HG02884 (cell line): ENCODE measurements at regions not wholly inside any gene's neighbourhood (a gene's known extent, or its start where the extent isn't known, plus 50 kb on each side); places are given as distances from the start of the nearest gene placed in this dataset.
"Not testable (repeated sequence)": the region's sequence is repeated elsewhere in the genome, so short reads cannot be mapped to it uniquely, and the experiment has no call there.

Source experiments
- ATAC-seq: cut with Tn5 transposase; IDR thresholded peaks from one replicate; pipeline ENCODE4 v1.9.1; 2021; ENCODE audit warnings: mild to moderate bottlenecking, moderate library complexity; ENCODE audit not compliant: unreplicated experiment

- no peak for ATAC-seq
These were observed 128.9 kb upstream of the TMEM164 start for GRCh38 chrX:109873983-109874382.

GRCh38 chrX:109874548-109874947 lies 128.4 kb upstream of the TMEM164 start:
- no peak for ATAC-seq

- no peak for ATAC-seq
These were observed 127.1 kb upstream of the TMEM164 start for GRCh38 chrX:109875831-109876230.

GRCh38 chrX:109878236-109878635 lies 124.7 kb upstream of the TMEM164 start:
- ATAC-seq: no peak

GRCh38 chrX:109879991-109880390 lies 122.9 kb upstream of the TMEM164 start:
- ATAC-seq: no peak

DNA sequence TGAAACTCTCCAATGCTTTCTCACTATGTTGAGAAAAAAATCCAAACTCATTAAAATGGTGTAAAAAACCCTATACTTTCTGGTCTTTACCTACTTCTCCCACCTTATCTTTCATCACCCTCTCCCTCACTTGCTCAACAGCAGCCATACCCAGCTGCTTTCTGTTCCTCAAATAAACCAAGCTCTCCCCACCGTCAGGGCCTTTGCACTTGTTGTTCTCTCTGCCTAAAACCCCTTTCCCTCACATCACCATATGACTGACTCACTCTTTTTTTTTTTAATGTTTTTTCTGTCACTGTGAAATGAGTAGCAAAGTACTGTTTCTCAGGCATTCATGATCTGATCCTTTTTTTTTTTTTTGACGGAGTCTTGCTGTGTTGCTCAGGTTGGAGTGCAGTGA lies 122.3 kb upstream of the TMEM164 start:
- peak; percentile 94 for ATAC-seq

DNA sequence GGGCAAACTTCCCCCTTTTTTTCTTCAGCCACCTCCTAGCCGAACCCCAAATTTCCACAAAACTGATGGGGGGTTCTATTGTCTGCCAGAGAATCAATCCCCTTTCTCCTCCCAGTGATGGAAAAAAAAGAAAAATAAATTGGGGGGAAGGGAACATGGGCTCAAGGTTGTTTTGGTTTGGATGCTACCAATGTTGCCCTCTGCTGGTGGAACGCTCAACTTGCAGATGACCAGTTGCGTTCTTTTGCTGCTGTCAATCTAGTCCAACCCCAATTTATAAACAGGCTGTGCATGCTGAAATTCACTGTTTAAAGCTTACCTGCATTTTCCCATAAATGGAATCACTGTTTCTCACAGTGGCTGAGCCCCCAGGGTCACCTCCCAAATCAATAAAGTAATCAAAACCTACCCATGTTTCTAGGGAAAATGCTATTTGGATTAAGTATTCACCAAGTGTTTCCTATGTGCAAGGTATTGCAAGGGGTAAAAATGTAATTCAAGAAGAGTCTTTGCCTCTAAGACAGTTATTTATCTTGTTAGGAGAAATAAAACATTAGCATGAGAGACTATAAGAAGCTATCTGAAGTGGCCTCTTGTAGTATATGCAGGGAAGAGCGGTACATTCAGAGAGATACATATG lies 116.7 kb upstream of the TMEM164 start:
- no peak for ATAC-seq

DNA sequence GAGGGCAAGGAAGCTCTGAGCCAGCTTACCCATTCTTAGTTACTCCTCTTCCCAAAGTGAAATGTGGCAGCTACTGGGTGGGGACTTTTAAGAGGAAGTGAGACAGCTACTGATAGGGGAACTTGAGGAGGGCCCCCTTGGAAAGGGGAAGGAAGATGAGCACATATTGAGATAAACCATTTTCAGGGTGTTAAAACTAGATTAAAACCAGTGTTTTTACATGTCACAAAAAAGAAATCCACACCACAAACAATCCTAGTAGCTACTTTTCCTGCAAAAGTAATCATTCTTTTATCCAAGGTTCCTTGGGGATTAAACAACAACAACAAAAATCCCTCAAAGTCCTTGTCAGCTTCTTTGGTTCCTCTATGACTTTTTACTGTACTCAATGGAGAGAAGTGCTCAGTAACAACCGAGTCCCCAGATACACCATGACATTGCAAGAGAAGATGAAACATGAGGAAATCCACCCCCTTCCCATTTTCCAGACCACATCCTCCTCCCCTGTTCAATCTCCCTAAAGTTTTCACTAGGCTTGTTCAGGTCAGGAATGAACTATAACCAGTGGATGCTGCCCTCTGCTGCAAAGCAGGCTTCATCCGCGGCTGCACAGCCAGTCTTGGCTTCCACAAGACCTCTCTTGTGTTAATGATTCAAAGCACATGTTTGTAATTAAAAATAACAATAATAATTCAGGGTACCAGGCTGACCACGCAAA lies 113.5 kb upstream of the TMEM164 start:
- peak; percentile 50 for ATAC-seq

DNA sequence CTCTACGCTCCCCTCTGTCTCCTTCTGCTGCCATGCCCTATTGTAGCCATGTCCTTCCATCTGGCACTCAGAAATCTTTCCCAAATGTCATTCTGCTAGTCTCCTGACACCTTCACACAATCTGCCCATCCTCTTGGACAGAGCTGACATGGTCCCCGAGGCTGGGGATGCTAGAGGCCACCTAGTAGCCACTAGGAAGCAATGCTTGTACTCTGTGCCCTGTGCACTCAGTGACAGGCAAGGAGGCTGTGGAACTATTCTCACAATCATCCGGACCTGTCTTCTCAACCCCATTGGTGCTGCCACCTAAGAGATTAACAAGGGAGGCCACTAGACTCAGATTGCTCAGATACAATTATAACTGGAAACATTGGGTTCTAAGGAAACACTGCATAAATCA lies 112.6 kb upstream of the TMEM164 start:
- no peak for ATAC-seq

DNA sequence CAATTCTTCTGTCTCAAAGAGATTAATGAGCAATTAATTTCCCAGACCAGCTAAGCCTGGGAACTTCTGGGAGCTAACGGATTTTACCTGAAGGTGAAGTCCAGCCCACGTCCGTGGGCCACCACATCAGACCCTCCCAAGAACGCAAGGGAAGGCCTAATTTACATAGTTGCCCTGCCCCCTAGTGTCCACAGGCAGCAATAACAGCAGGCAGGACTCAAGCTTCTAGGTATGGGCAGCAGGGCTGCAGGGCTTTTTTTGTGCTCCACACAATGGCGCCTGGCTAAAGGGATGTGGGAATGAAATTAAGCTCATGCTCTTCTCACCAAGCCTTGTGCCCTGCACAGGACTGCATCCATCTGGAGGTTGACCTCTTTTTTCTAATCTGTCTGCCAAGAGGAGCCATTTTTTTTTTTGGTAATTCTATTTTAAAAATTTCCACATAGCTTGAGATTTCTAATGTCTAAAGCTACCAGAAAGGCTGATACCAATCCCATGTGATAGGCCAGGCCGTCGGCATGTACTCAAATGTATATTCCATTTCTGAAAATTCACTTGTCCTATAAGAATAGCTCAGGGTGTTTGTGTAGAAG lies 111.9 kb upstream of the TMEM164 start:
- peak; percentile 50 for ATAC-seq

DNA sequence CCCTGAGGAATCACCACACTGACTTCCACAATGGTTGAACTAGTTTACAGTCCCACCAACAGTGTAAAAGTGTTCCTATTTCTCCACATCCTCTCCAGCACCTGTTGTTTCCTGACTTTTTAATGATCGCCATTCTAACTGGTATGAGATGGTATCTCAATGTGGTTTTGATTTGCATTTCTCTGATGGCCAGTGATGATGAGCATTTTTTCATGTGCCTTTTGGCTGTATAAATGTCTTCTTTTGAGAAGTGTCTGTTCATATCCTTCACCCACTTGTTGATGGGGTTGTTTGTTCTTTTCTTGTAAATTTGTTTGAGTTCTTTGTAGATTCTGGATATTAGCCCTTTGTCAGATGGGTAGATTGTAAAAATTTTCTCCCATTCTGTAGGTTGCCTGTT lies 106.9 kb upstream of the TMEM164 start:
- not testable (repeated sequence) for ATAC-seq

DNA sequence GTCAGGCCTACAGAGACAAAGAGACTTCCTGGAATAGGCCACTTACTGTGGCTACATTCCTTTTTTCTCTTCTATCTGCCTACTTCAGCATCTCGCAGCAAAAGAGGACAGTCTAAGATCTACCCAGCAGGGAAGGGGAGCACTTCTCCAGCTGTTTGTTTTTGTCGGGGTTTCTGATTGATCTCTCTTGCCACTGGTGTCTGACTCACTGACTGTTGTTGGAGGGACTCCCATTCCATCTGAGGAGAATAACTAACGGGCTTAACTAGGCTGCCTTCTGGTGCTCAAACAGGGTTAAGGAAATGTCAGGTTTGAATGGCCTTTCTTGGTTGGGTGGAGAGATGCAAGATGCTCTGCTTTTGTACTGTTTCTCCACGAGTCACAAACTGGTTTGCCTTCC lies 100.2 kb upstream of the TMEM164 start:
- no peak for ATAC-seq

DNA sequence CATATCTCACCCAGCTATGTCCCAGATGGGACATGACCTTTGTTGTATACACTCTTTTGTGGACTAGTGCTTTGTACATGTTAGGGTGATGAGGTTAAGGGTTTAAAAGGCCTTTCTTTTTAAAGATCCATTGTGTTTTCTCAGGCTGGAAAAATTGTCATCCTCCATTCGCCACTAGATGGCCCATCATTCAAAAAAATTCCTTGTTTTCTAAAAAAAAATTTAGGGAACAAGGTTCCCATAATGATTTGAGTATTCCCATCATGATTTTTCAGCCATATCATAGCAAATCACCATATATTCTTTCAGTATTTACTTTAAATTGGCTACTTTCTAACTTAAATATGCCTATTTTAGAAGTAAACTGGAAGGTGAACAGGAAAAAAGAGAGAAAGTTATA lies 91.9 kb upstream of the TMEM164 start:
- no peak for ATAC-seq

- ATAC-seq: not testable (repeated sequence)
These were observed 89.9 kb upstream of the TMEM164 start for GRCh38 chrX:109912993-109913392.

GRCh38 chrX:109914114-109914849 lies 88.6 kb upstream of the TMEM164 start:
- no peak for ATAC-seq

- ATAC-seq: no peak
These were observed 84.2 kb upstream of the TMEM164 start for GRCh38 chrX:109918753-109919152.

GRCh38 chrX:109920325-109920724 lies 82.6 kb upstream of the TMEM164 start:
- no peak for ATAC-seq

DNA sequence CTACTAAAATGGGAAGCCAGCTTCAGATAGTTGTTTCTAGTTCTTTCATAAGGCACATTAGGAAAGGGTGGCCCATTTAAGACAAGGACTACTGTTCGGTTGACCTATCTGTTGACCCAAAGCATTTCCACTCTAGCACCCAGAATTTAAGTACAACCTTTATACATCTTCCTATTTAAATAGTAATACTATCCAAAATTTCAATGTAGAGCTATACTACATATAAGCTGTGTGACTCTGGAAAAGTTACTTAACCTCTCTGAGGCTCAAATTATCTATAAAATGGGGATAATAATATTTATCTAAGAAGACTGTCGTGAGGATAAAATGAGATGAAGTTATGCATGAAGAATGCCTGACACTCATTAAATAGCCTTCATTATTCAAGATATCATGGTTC lies 82.0 kb upstream of the TMEM164 start:
- no peak for ATAC-seq

- no peak for ATAC-seq
These were observed 80.7 kb upstream of the TMEM164 start for GRCh38 chrX:109922190-109922589.

DNA sequence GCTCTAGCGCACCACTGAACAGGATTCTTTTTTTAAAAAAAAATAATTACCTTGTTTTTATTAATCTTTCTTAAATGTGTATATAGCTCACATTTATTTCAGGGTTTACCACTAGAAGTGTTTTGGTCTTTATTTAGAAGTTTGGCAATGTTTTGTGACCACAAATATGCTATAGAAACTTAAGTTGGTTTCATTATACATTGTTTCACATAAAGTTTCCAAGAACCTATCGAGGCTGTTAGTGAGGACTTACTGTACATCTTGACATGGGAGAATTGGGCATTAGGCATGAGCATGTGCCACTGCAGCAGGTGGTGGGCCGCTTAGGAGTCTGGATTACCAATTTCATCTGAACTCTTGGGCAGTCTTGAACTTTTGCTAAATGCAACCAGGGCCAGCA lies 77.9 kb upstream of the TMEM164 start:
- ATAC-seq: not testable (repeated sequence)

DNA sequence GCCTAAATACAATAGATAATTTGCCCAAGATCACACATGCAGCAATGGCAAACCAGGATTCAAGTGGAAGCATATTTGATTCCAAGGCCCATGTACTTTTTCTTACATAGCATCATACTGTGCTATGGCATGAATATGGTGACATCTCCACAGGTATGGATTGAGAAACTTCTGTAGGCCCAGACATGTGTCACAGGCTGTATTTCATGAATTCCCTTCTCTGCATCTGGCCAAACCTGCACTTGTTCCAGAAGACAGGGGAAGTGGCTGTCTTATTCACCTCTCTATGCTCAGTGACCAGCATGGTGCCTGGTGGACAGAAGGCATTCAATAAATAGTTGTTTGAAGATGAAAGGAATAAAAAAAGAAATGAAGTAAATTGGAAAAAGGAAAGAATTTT lies 77.3 kb upstream of the TMEM164 start:
- ATAC-seq: no peak

GRCh38 chrX:109926118-109926517 lies 76.8 kb upstream of the TMEM164 start:
- no peak for ATAC-seq
